ENCODE measurements at regions not wholly inside any gene's neighbourhood (a gene's known extent, or its start where the extent isn't known, plus 50 kb on each side); places are given as distances from the start of the nearest gene placed in this dataset.

DNA sequence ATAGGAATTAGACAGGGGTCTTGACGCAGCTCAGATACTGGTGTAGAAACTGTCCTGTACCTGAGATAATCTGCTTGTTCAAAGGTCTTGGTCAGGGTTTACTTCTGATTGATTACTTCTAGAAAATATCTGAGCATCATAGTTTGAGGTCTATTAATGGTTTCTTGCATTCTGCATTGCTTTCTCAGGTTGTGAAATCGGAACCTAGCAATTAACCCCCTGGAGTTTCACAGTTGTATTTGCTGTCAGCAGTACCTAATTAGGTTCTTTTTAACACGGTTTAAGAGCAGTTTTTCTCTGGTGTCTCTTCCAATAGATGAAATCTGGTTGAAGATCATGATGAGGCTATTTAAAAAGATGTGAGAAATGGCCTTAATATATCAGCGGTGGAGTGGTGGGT is 428.6 kb upstream of the SYT4 start:
- Histone ChIP-seq H2AFZ (ENCODE audit: control insufficient read depth, low read length) (no peak overlapping the region), H4K20me1 (ENCODE audit: control insufficient read depth, extremely low read depth, insufficient read depth, low read length) (no peaks in the 10 kb centered on the region), H3K4me1 (ENCODE audit: control insufficient read depth, extremely low read depth, insufficient read depth, low read length) (no peaks in the 10 kb centered on the region), H3K4me3 (ENCODE audit: control insufficient read depth in 2 of 3, extremely low read depth in 1 of 3, insufficient read depth in 2 of 3, low read depth in 1 of 3, low read length in 3 of 3) (no peak overlapping the region), H3K9me3 (ENCODE audit: control insufficient read depth, low read depth, low read length) (no peaks in the 10 kb centered on the region), H3K4me2 (ENCODE audit: control insufficient read depth, extremely low read depth, insufficient read depth, low read depth, low read length) (no peak overlapping the region), H3K79me2 (ENCODE audit: control insufficient read depth, insufficient read depth, low read length) (no peaks in the 10 kb centered on the region), H3K9ac (ENCODE audit: control insufficient read depth, extremely low read depth, insufficient read depth, low read length) (no peak overlapping the region), H3K9me1 (ENCODE audit: control insufficient read depth, extremely low read depth, insufficient read depth, low read length) (no peaks in the 10 kb centered on the region), H3K27ac (ENCODE audit: control insufficient read depth, insufficient read depth, low read length) (no peak overlapping the region), H3K36me3 (ENCODE audit: control insufficient read depth in 2 of 2, extremely low read depth in 1 of 2, insufficient read depth in 2 of 2, low read length in 2 of 2) (no peaks in the 10 kb centered on the region), H3K27me3 (ENCODE audit: control insufficient read depth, extremely low read depth, insufficient read depth, low read length) (no peaks in the 10 kb centered on the region)
- dilution Hi-C loops (cut with MboI; ENCODE audit: extremely low pct_ligation_motif_present, low sequenced_read_pairs), result no loop called here
- no peak for FAIRE-seq
- TF ChIP-seq CTCF (optimal IDR thresholded peaks at IDR 0.05 in 1 of 3, IDR thresholded peaks at IDR 0.05 in 1 of 3, conservative IDR thresholded peaks at IDR 0.05 in 1 of 3; ENCODE audit: extremely low read depth in 1 of 3, insufficient read depth in 2 of 3, low read length in 3 of 3) (no peak), EZH2 (IDR thresholded peaks at IDR 0.05; ENCODE audit: low read length) (no peak)
- no peak for DNase-seq (ENCODE audit: low read depth, low spot score)

- H3K4me1 ChIP-seq (ENCODE audit: control insufficient read depth, extremely low read depth, insufficient read depth, low read length), result no peaks in the 10 kb centered on the region
- no peaks in the 10 kb centered on the region for H3K79me2 ChIP-seq (ENCODE audit: control insufficient read depth, insufficient read depth, low read length)
- dilution Hi-C loops (cut with MboI; ENCODE audit: extremely low pct_ligation_motif_present, low sequenced_read_pairs), result no loop called here
- no peak overlapping the region for H3K9ac ChIP-seq (ENCODE audit: control insufficient read depth, extremely low read depth, insufficient read depth, low read length)
- H3K9me1 ChIP-seq (ENCODE audit: control insufficient read depth, extremely low read depth, insufficient read depth, low read length), result no peaks in the 10 kb centered on the region
- FAIRE-seq (no peak), DNase-seq (ENCODE audit: low read depth, low spot score) (no peak)
- no peaks in the 10 kb centered on the region for H3K27me3 ChIP-seq (ENCODE audit: control insufficient read depth, extremely low read depth, insufficient read depth, low read length)
- H3K36me3 ChIP-seq (ENCODE audit: control insufficient read depth in 2 of 2, extremely low read depth in 1 of 2, insufficient read depth in 2 of 2, low read length in 2 of 2), result no peaks in the 10 kb centered on the region
- no peak overlapping the region for H3K4me2 ChIP-seq (ENCODE audit: control insufficient read depth, extremely low read depth, insufficient read depth, low read depth, low read length)
- H2AFZ ChIP-seq (ENCODE audit: control insufficient read depth, low read length), result no peak overlapping the region
- H3K4me3 ChIP-seq (ENCODE audit: control insufficient read depth in 2 of 3, extremely low read depth in 1 of 3, insufficient read depth in 2 of 3, low read depth in 1 of 3, low read length in 3 of 3), result no peak overlapping the region
- no peaks in the 10 kb centered on the region for H4K20me1 ChIP-seq (ENCODE audit: control insufficient read depth, extremely low read depth, insufficient read depth, low read length)
- no peak overlapping the region for H3K27ac ChIP-seq (ENCODE audit: control insufficient read depth, insufficient read depth, low read length)
- H3K9me3 ChIP-seq (ENCODE audit: control insufficient read depth, low read depth, low read length), result no peaks in the 10 kb centered on the region
- TF ChIP-seq CTCF (optimal IDR thresholded peaks at IDR 0.05 in 1 of 3, IDR thresholded peaks at IDR 0.05 in 1 of 3, conservative IDR thresholded peaks at IDR 0.05 in 1 of 3; ENCODE audit: extremely low read depth in 1 of 3, insufficient read depth in 2 of 3, low read length in 3 of 3) (no peak), EZH2 (IDR thresholded peaks at IDR 0.05; ENCODE audit: low read length) (no peak)
Observed at GRCh38 chr18:43710135-43710534, 432.8 kb upstream of the SYT4 start.

Measured in keratinocyte (primary cell).